ENCODE measurements at regions not wholly inside any gene's neighbourhood (a gene's known extent, or its start where the extent isn't known, plus 50 kb on each side); places are given as distances from the start of the nearest gene placed in this dataset.

DNA sequence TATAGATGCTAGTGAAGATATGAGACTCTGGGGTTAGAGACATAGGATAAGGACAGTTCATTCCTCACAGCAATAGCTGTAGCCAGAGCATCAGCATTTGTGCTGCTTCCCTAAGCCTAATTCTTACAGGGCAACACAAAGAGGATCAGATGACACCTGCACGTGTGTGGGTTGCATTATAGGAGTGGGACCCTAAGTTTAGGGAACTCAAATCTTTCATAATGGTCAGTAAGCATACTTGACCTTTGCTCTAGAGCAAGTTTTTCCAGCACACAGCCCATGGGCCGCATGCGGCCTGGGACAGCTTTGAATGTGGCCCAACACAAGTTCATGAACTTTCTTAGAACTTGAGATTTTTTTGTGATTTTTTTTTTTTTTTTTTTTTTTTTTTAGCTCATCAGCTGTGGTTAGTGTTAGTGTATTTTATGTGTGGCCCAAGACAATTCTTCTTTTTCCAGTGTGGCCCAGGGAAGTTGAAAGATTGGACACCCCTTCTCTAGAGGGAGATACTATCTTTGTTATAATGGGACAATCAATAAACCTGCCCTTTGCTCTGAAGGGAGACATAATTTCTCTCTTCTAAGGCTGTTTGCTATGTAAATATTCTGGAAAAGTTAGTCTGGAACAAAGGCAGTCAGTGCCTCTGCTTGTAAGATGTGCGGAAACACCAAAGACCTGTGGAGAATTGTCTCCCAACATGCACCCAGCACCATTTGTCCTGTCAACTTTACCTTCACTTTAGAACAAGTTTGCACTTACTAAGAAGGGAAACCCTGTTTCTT, 650.2 kb downstream of the ZNF674 start:
- H4K91ac ChIP-seq (ENCODE audit: insufficient read depth, low read depth, low read length), result no peak overlapping the region
- in situ Hi-C loops (cut with MboI; ENCODE audit: low sequenced_read_pairs) (no loop called here), intact Hi-C loops (cut with micrococcal nuclease) (no loop called here), dilution Hi-C loops (cut with HindIII; ENCODE audit: low sequenced_read_pairs, unreplicated experiment) (no loop called here)
- H4K5ac ChIP-seq (ENCODE audit: low read depth, low read length), result no peak overlapping the region
- H3K9me1 ChIP-seq (ENCODE audit: insufficient read depth, low read length), result no peaks in the 10 kb centered on the region
- H4K20me1 ChIP-seq (ENCODE audit: insufficient read depth, low read length), result no peaks in the 10 kb centered on the region
- H2AK5ac ChIP-seq (ENCODE audit: low read depth, low read length), result no peak overlapping the region
- H3K4me1 ChIP-seq (ENCODE audit: control insufficient read depth, insufficient read depth, low read length), result no peaks in the 10 kb centered on the region
- no peak overlapping the region for H2BK20ac ChIP-seq (ENCODE audit: low read depth, low read length)
- TF ChIP-seq RCOR1 (IDR thresholded peaks at IDR 0.05; ENCODE audit: insufficient replicate concordance, low read length) (no peak), CHD1 (IDR thresholded peaks at IDR 0.05; ENCODE audit: low read depth, low read length) (no peak), MAFK (IDR thresholded peaks at IDR 0.05; ENCODE audit: low read depth, low read length) (no peak), MAZ (IDR thresholded peaks at IDR 0.05; ENCODE audit: borderline replicate concordance, low read depth, low read length) (no peak), FOS (IDR thresholded peaks at IDR 0.05; ENCODE audit: low read depth, low read length) (no peak), NFE2L2 (IDR thresholded peaks at IDR 0.05; ENCODE audit: low read depth, low read length) (no peak), BHLHE40 (IDR thresholded peaks at IDR 0.05; ENCODE audit: low read depth, low read length) (no peak), SMC3 (IDR thresholded peaks at IDR 0.05; ENCODE audit: low read depth, low read length) (no peak)
- TF ChIP-seq, protein P1, sequence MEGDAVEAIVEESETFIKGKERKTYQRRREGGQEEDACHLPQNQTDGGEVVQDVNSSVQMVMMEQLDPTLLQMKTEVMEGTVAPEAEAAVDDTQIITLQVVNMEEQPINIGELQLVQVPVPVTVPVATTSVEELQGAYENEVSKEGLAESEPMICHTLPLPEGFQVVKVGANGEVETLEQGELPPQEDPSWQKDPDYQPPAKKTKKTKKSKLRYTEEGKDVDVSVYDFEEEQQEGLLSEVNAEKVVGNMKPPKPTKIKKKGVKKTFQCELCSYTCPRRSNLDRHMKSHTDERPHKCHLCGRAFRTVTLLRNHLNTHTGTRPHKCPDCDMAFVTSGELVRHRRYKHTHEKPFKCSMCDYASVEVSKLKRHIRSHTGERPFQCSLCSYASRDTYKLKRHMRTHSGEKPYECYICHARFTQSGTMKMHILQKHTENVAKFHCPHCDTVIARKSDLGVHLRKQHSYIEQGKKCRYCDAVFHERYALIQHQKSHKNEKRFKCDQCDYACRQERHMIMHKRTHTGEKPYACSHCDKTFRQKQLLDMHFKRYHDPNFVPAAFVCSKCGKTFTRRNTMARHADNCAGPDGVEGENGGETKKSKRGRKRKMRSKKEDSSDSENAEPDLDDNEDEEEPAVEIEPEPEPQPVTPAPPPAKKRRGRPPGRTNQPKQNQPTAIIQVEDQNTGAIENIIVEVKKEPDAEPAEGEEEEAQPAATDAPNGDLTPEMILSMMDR (conservative IDR thresholded peaks at IDR 0.05; ENCODE audit: low read depth, low read length), result no peak
- TF ChIP-seq, protein P2, sequence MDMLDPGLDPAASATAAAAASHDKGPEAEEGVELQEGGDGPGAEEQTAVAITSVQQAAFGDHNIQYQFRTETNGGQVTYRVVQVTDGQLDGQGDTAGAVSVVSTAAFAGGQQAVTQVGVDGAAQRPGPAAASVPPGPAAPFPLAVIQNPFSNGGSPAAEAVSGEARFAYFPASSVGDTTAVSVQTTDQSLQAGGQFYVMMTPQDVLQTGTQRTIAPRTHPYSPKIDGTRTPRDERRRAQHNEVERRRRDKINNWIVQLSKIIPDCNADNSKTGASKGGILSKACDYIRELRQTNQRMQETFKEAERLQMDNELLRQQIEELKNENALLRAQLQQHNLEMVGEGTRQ (IDR thresholded peaks at IDR 0.05; ENCODE audit: low read depth, low read length), result no peak
- H3K4me3 ChIP-seq (ENCODE audit: insufficient read depth, low read depth, low read length), result no peak overlapping the region
- H3K9me3 ChIP-seq (ENCODE audit: control insufficient read depth, insufficient read depth, low read length), result peaks cover 2% of the 10 kb centered on the region; the same call in 1 of the 2 replicates
- no peak overlapping the region for H3K9ac ChIP-seq (ENCODE audit: low read depth, low read length)
- BruUV-seq (replicated peaks), result no TSS peak
- no peak overlapping the region for H3K23ac ChIP-seq (ENCODE audit: low read depth, low read length)
- H3K27me3 ChIP-seq (ENCODE audit: control insufficient read depth, insufficient read depth, low read length), result peaks cover 10% of the 10 kb centered on the region; the same call in 1 of the 2 replicates
- no CpG with 5 or more reads among the region's 4 CpGs for WGBS, 2 experiments (ENCODE audit: extremely low coverage in 2 of 2, insufficient read length in 1 of 2)
- no peak overlapping the region for H3K4ac ChIP-seq (ENCODE audit: low read depth, low read length)
- no peak overlapping the region for H4K8ac ChIP-seq (ENCODE audit: low read depth in 2 of 2, low read length in 2 of 2)
- ChIA-PET POLR2A (ENCODE audit: unreplicated experiment) (no interaction called here), CTCF (no interaction called here)
- no peak overlapping the region for H2AFZ ChIP-seq (replicated peaks; ENCODE audit: low read length, poor library complexity)
- H3K56ac ChIP-seq (ENCODE audit: extremely low read depth, insufficient read depth, low read length), result no peak overlapping the region
- no peak overlapping the region for H3K27ac ChIP-seq (ENCODE audit: insufficient read depth, low read length)
- no peak overlapping the region for H2BK5ac ChIP-seq (ENCODE audit: low read depth, low read length, poor library complexity, severe bottlenecking)
- H3K79me1 ChIP-seq (ENCODE audit: low read depth in 1 of 2, low read length in 2 of 2), result no peaks in the 10 kb centered on the region
- H2AK9ac ChIP-seq (replicated peaks; ENCODE audit: low read depth, low read length, poor library complexity), result no peak overlapping the region
- H2BK120ac ChIP-seq (ENCODE audit: low read depth, low read length), result no peak overlapping the region
- no peak overlapping the region for H3K4me2 ChIP-seq (ENCODE audit: low read depth, low read length)
- H3K36me3 ChIP-seq (ENCODE audit: control insufficient read depth, insufficient read depth, low read length), result no peaks in the 10 kb centered on the region
- ATAC-seq (ENCODE audit: low read depth) (no peak), DNase-seq (no peak)
- no peak overlapping the region for H3K14ac ChIP-seq (replicated peaks; ENCODE audit: low read depth, low read length)
- no peak overlapping the region for H2BK15ac ChIP-seq (ENCODE audit: low read depth, low read length)
- H3K18ac ChIP-seq (ENCODE audit: low read depth, low read length), result no peak overlapping the region

Data from IMR-90 (cell line).